ENCODE measurements at regions not wholly inside any gene's neighbourhood (a gene's known extent, or its start where the extent isn't known, plus 50 kb on each side); places are given as distances from the start of the nearest gene placed in this dataset.

DNA sequence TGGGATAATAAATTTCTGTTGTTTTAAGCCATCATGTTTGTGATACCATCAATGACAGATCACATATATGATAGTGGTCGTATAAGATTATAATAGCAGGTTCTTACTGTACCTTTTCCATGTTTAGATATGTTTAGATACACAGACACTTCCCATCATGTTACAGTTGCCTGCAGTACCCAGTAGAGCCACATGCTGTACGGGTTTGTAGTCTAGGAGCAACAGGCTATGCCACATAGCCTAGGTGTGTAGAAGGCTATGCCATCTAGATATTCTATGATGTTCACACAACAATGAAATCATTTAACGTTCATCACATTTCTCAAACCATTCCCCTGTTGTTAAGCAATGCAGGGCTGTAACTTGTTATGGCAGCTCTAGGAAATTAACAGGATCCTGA, 132.9 kb upstream of the SH3BP4 start:
- CTCF ChIA-PET, result no interaction called here
- Histone ChIP-seq H3K27me3 (replicated peaks in 1 of 2; ENCODE audit: control insufficient read depth in 2 of 2, insufficient read depth in 2 of 2, low read length in 1 of 2) (no peaks in the 10 kb centered on the region; a peak in 1 of 4 replicates), H3K9me3 (replicated peaks; ENCODE audit: control insufficient read depth, insufficient read depth, low read length) (no peaks in the 10 kb centered on the region), H4K20me1 (ENCODE audit: control insufficient read depth, insufficient read depth) (no peaks in the 10 kb centered on the region), H3K79me2 (ENCODE audit: control insufficient read depth, insufficient read depth, low read length) (no peaks in the 10 kb centered on the region), H3K4me1 (ENCODE audit: control insufficient read depth, insufficient read depth, low read length) (no peaks in the 10 kb centered on the region), H3K9ac (ENCODE audit: control insufficient read depth, insufficient read depth, low read length) (no peak overlapping the region), H3K36me3 (ENCODE audit: control insufficient read depth in 2 of 2, insufficient read depth in 2 of 2, low read length in 1 of 2) (no peaks in the 10 kb centered on the region), H2AFZ (ENCODE audit: control insufficient read depth, low read depth, low read length) (no peak overlapping the region), H3K4me3 (no peak overlapping the region), H3K27ac (ENCODE audit: control insufficient read depth, insufficient read depth) (no peak overlapping the region), H3K4me2 (ENCODE audit: control insufficient read depth, insufficient read depth) (no peak overlapping the region)
- SMC1A ChIA-PET (ENCODE audit: uncharacterized antibody, unreplicated experiment), result no interaction called here
- intact Hi-C loops (cut with micrococcal nuclease; ENCODE audit: unreplicated experiment), result no loop called here
- RAD21 ChIA-PET (ENCODE audit: unreplicated experiment), result no interaction called here
- 0% methylated on average over 3 of the region's 3 CpGs for WGBS (ENCODE audit: insufficient coverage, insufficient replicate concordance, low lambda C conversion rate, missing lambda C conversion rate)
- TF ChIP-seq RFX5 (IDR thresholded peaks at IDR 0.05; ENCODE audit: low read depth, low read length) (no peak), SUPT20H (IDR thresholded peaks at IDR 0.05; ENCODE audit: borderline replicate concordance, control insufficient read depth, low read depth, low read length) (no peak), ZNF384 (IDR thresholded peaks at IDR 0.05; ENCODE audit: borderline replicate concordance, low read depth, low read length) (no peak), BCLAF1 (IDR thresholded peaks at IDR 0.05) (no peak), PRDM15 (CRISPR knock-in tag; IDR thresholded peaks at IDR 0.05) (no peak), IRF4 (IDR thresholded peaks at IDR 0.05; ENCODE audit: low read depth, low read length) (no peak), JUNB (IDR thresholded peaks at IDR 0.05) (no peak), NFYB (IDR thresholded peaks at IDR 0.05; ENCODE audit: insufficient read depth, low read depth, low read length) (no peak), YY1 (IDR thresholded peaks at IDR 0.05; ENCODE audit: low read depth, low read length) (no peak), ZNF622 (IDR thresholded peaks at IDR 0.05) (no peak), ZZZ3 (IDR thresholded peaks at IDR 0.05; ENCODE audit: control insufficient read depth, insufficient read length, low read depth) (no peak), ATF2 (IDR thresholded peaks at IDR 0.05; ENCODE audit: low read length) (no peak), ESRRA (IDR thresholded peaks at IDR 0.05; ENCODE audit: low read length) (no peak), SPI1 (IDR thresholded peaks at IDR 0.05; ENCODE audit: borderline replicate concordance, insufficient read depth, low read depth, low read length) (no peak), ZSCAN29 (IDR thresholded peaks at IDR 0.05) (no peak)
- TF ChIP-seq, protein P1, sequence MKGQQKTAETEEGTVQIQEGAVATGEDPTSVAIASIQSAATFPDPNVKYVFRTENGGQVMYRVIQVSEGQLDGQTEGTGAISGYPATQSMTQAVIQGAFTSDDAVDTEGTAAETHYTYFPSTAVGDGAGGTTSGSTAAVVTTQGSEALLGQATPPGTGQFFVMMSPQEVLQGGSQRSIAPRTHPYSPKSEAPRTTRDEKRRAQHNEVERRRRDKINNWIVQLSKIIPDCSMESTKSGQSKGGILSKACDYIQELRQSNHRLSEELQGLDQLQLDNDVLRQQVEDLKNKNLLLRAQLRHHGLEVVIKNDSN (IDR thresholded peaks at IDR 0.05; ENCODE audit: borderline replicate concordance, extremely low read length, insufficient read depth, low read depth, low read length), result no peak
- in situ Hi-C loops (cut with MboI), result no loop called here
- no peak for FAIRE-seq
- ATAC-seq, result no peak
- POLR2A ChIA-PET, result no interaction called here
- no peak for DNase-seq (ENCODE audit: low read depth, low spot score)
- BruUV-seq (replicated peaks), result no TSS peak
